ENCODE measurements at regions not wholly inside any gene's neighbourhood (a gene's known extent, or its start where the extent isn't known, plus 50 kb on each side); places are given as distances from the start of the nearest gene placed in this dataset.

GRCh38 chr19:31098836-31099235 lies 250.4 kb downstream of the TSHZ3 start:
- Mint-ChIP-seq H3K36me3 (no peaks in the 10 kb centered on the region), H3K4me1 (ENCODE audit: low read depth) (no peaks in the 10 kb centered on the region), H3K4me3 (no peak overlapping the region)

GRCh38 chr19:31096935-31097545 lies 252.2 kb downstream of the TSHZ3 start:
- no peaks in the 10 kb centered on the region for H3K27me3 Mint-ChIP-seq
- H3K9me3 Mint-ChIP-seq (ENCODE audit: low read depth) = no peaks in the 10 kb centered on the region
- H3K4me1 Mint-ChIP-seq (ENCODE audit: low read depth) = no peaks in the 10 kb centered on the region
- H3K36me3 Mint-ChIP-seq = no peaks in the 10 kb centered on the region
- no peak overlapping the region for H3K27ac Mint-ChIP-seq
- no peak overlapping the region for H3K4me3 Mint-ChIP-seq

More at GRCh38 chr19:31098836-31099235, 250.4 kb downstream of the TSHZ3 start:
- Mint-ChIP-seq H3K27ac (no peak overlapping the region), H3K9me3 (ENCODE audit: low read depth) (no peaks in the 10 kb centered on the region), H3K27me3 (no peaks in the 10 kb centered on the region)

- Mint-ChIP-seq H3K4me1 (ENCODE audit: low read depth) (no peaks in the 10 kb centered on the region), H3K4me3 (no peak overlapping the region), H3K9me3 (ENCODE audit: low read depth) (no peaks in the 10 kb centered on the region), H3K27ac (no peak overlapping the region), H3K36me3 (no peaks in the 10 kb centered on the region), H3K27me3 (peaks cover 3% of the 10 kb centered on the region)
Measured at GRCh38 chr19:31096062-31096830, 253.0 kb downstream of the TSHZ3 start.

GRCh38 chr19:31095100-31095804 lies 254.0 kb downstream of the TSHZ3 start:
- peaks cover 4% of the 10 kb centered on the region for H3K27me3 Mint-ChIP-seq
- no peaks in the 10 kb centered on the region for H3K4me1 Mint-ChIP-seq (ENCODE audit: low read depth)
- no peaks in the 10 kb centered on the region for H3K36me3 Mint-ChIP-seq
- H3K9me3 Mint-ChIP-seq (ENCODE audit: low read depth) = no peaks in the 10 kb centered on the region
- H3K27ac Mint-ChIP-seq = no peak overlapping the region
- H3K4me3 Mint-ChIP-seq = no peak overlapping the region

- no peaks in the 10 kb centered on the region for H3K9me3 Mint-ChIP-seq (ENCODE audit: low read depth)
- peaks cover 6% of the 10 kb centered on the region for H3K27me3 Mint-ChIP-seq
- H3K4me3 Mint-ChIP-seq = no peak overlapping the region
- no peak overlapping the region for H3K27ac Mint-ChIP-seq
- no peaks in the 10 kb centered on the region for H3K36me3 Mint-ChIP-seq
- no peaks in the 10 kb centered on the region for H3K4me1 Mint-ChIP-seq (ENCODE audit: low read depth)
Measured at GRCh38 chr19:31092274-31092673, 257.0 kb downstream of the TSHZ3 start.

- peaks cover 10% of the 10 kb centered on the region for H3K27me3 Mint-ChIP-seq
- no peaks in the 10 kb centered on the region for H3K36me3 Mint-ChIP-seq
- no peak overlapping the region for H3K4me3 Mint-ChIP-seq
- H3K9me3 Mint-ChIP-seq (ENCODE audit: low read depth) = no peaks in the 10 kb centered on the region
- H3K4me1 Mint-ChIP-seq (ENCODE audit: low read depth) = no peaks in the 10 kb centered on the region
- H3K27ac Mint-ChIP-seq = no peak overlapping the region
Measured at GRCh38 chr19:31089681-31090080, 259.6 kb downstream of the TSHZ3 start.

GRCh38 chr19:31085125-31085524 lies 264.1 kb downstream of the TSHZ3 start:
- H3K27ac Mint-ChIP-seq = no peak overlapping the region
- no peak overlapping the region for H3K4me3 Mint-ChIP-seq
- H3K4me1 Mint-ChIP-seq (ENCODE audit: low read depth) = no peaks in the 10 kb centered on the region
- no peaks in the 10 kb centered on the region for H3K9me3 Mint-ChIP-seq (ENCODE audit: low read depth)
- no peaks in the 10 kb centered on the region for H3K36me3 Mint-ChIP-seq
- H3K27me3 Mint-ChIP-seq = peaks cover 6% of the 10 kb centered on the region

- H3K4me1 Mint-ChIP-seq (ENCODE audit: low read depth) = no peaks in the 10 kb centered on the region
Measured at GRCh38 chr19:31083105-31083504, 266.1 kb downstream of the TSHZ3 start.

GRCh38 chr19:31075146-31075655 lies 274.0 kb downstream of the TSHZ3 start:
- Mint-ChIP-seq H3K9me3 (ENCODE audit: low read depth) (no peaks in the 10 kb centered on the region), H3K27me3 (peaks cover 12% of the 10 kb centered on the region), H3K4me3 (no peak overlapping the region), H3K36me3 (no peaks in the 10 kb centered on the region), H3K4me1 (ENCODE audit: low read depth) (no peaks in the 10 kb centered on the region), H3K27ac (no peak overlapping the region)

More at GRCh38 chr19:31083105-31083504, 266.1 kb downstream of the TSHZ3 start:
- Mint-ChIP-seq H3K27me3 (peaks cover 7% of the 10 kb centered on the region), H3K27ac (no peak overlapping the region), H3K9me3 (ENCODE audit: low read depth) (no peaks in the 10 kb centered on the region), H3K36me3 (no peaks in the 10 kb centered on the region), H3K4me3 (no peak overlapping the region)

- Mint-ChIP-seq H3K9me3 (ENCODE audit: low read depth) (no peaks in the 10 kb centered on the region), H3K27me3 (peaks cover 10% of the 10 kb centered on the region), H3K4me1 (ENCODE audit: low read depth) (no peaks in the 10 kb centered on the region), H3K36me3 (no peaks in the 10 kb centered on the region), H3K4me3 (no peak overlapping the region), H3K27ac (no peak overlapping the region)
Measured at GRCh38 chr19:31074199-31075125, 274.8 kb downstream of the TSHZ3 start.

- Mint-ChIP-seq H3K27ac (no peak overlapping the region), H3K36me3 (no peaks in the 10 kb centered on the region), H3K9me3 (ENCODE audit: low read depth) (no peaks in the 10 kb centered on the region), H3K4me1 (ENCODE audit: low read depth) (no peaks in the 10 kb centered on the region), H3K27me3 (peaks cover 10% of the 10 kb centered on the region), H3K4me3 (no peak overlapping the region)
Measured at GRCh38 chr19:31073485-31074198, 275.6 kb downstream of the TSHZ3 start.

GRCh38 chr19:31072451-31072850 lies 276.8 kb downstream of the TSHZ3 start:
- Mint-ChIP-seq H3K4me1 (ENCODE audit: low read depth) (no peaks in the 10 kb centered on the region), H3K9me3 (ENCODE audit: low read depth) (no peaks in the 10 kb centered on the region), H3K36me3 (no peaks in the 10 kb centered on the region), H3K27ac (no peak overlapping the region), H3K4me3 (no peak overlapping the region), H3K27me3 (peaks cover 12% of the 10 kb centered on the region)

- H3K27me3 Mint-ChIP-seq = peaks cover 11% of the 10 kb centered on the region
- no peaks in the 10 kb centered on the region for H3K4me1 Mint-ChIP-seq (ENCODE audit: low read depth)
- no peak overlapping the region for H3K27ac Mint-ChIP-seq
- H3K9me3 Mint-ChIP-seq (ENCODE audit: low read depth) = no peaks in the 10 kb centered on the region
- H3K36me3 Mint-ChIP-seq = no peaks in the 10 kb centered on the region
- H3K4me3 Mint-ChIP-seq = no peak overlapping the region
Measured at GRCh38 chr19:31071136-31071855, 277.9 kb downstream of the TSHZ3 start.

Measured in activated naive CD8-positive, alpha-beta T cell (primary cell).